ENCODE measurements at regions not wholly inside any gene's neighbourhood (a gene's known extent, or its start where the extent isn't known, plus 50 kb on each side); places are given as distances from the start of the nearest gene placed in this dataset.
"Not testable (repeated sequence)": the region's sequence is repeated elsewhere in the genome, so short reads cannot be mapped to it uniquely, and the experiment has no call there.

- no peak for TF ChIP-seq CTCF (IDR thresholded peaks at IDR 0.05; ENCODE audit: extremely low read depth, insufficient read depth, missing control alignments)
- DNase-seq (ENCODE audit: low spot score): no peak
- in situ Hi-C loops (cut with MboI; ENCODE audit: low pct_unique_long_range_greater_than_20kb, low sequenced_read_pairs, unreplicated experiment): no loop called here
Observed at GRCh38 chrX:143998261-143998660, 114.4 kb downstream of the UBE2NL start.

GRCh38 chrX:144006811-144007210 lies 122.9 kb downstream of the UBE2NL start:
- in situ Hi-C loops (cut with MboI; ENCODE audit: low pct_unique_long_range_greater_than_20kb, low sequenced_read_pairs, unreplicated experiment): no loop called here
- no peak for TF ChIP-seq CTCF (IDR thresholded peaks at IDR 0.05; ENCODE audit: extremely low read depth, insufficient read depth, missing control alignments)
- DNase-seq (ENCODE audit: low spot score): no peak

GRCh38 chrX:144040793-144041192 lies 156.9 kb downstream of the UBE2NL start:
- in situ Hi-C loops (cut with MboI; ENCODE audit: low pct_unique_long_range_greater_than_20kb, low sequenced_read_pairs, unreplicated experiment): no loop called here
- TF ChIP-seq CTCF (IDR thresholded peaks at IDR 0.05; ENCODE audit: extremely low read depth, insufficient read depth, missing control alignments): no peak
- DNase-seq (ENCODE audit: low spot score): no peak

GRCh38 chrX:144042271-144042670 lies 158.4 kb downstream of the UBE2NL start:
- in situ Hi-C loops (cut with MboI; ENCODE audit: low pct_unique_long_range_greater_than_20kb, low sequenced_read_pairs, unreplicated experiment): no loop called here
- DNase-seq (ENCODE audit: low spot score): no peak
- TF ChIP-seq CTCF (IDR thresholded peaks at IDR 0.05; ENCODE audit: extremely low read depth, insufficient read depth, missing control alignments): no peak

GRCh38 chrX:144075432-144075831 lies 191.6 kb downstream of the UBE2NL start:
- in situ Hi-C loops (cut with MboI; ENCODE audit: low pct_unique_long_range_greater_than_20kb, low sequenced_read_pairs, unreplicated experiment): no loop called here
- TF ChIP-seq CTCF (IDR thresholded peaks at IDR 0.05; ENCODE audit: extremely low read depth, insufficient read depth, missing control alignments): no peak
- DNase-seq (ENCODE audit: low spot score): no peak

- DNase-seq (ENCODE audit: low spot score); in situ Hi-C loops (cut with MboI; ENCODE audit: low pct_unique_long_range_greater_than_20kb, low sequenced_read_pairs, unreplicated experiment): not testable (repeated sequence)
Observed at GRCh38 chrX:144082237-144082636, 198.4 kb downstream of the UBE2NL start.

GRCh38 chrX:144089674-144090073 lies 205.8 kb downstream of the UBE2NL start:
- in situ Hi-C loops (cut with MboI; ENCODE audit: low pct_unique_long_range_greater_than_20kb, low sequenced_read_pairs, unreplicated experiment); DNase-seq (ENCODE audit: low spot score): not testable (repeated sequence)

- in situ Hi-C loops (cut with MboI; ENCODE audit: low pct_unique_long_range_greater_than_20kb, low sequenced_read_pairs, unreplicated experiment); DNase-seq (ENCODE audit: low spot score): not testable (repeated sequence)
Observed at GRCh38 chrX:144092116-144092515, 208.2 kb downstream of the UBE2NL start.

- DNase-seq (ENCODE audit: low spot score); in situ Hi-C loops (cut with MboI; ENCODE audit: low pct_unique_long_range_greater_than_20kb, low sequenced_read_pairs, unreplicated experiment): not testable (repeated sequence)
Observed at GRCh38 chrX:144119490-144119889, 235.6 kb downstream of the UBE2NL start.

GRCh38 chrX:144121566-144121965 lies 237.7 kb downstream of the UBE2NL start:
- in situ Hi-C loops (cut with MboI; ENCODE audit: low pct_unique_long_range_greater_than_20kb, low sequenced_read_pairs, unreplicated experiment); DNase-seq (ENCODE audit: low spot score): not testable (repeated sequence)

GRCh38 chrX:144127570-144128169 lies 243.8 kb downstream of the UBE2NL start:
- in situ Hi-C loops (cut with MboI; ENCODE audit: low pct_unique_long_range_greater_than_20kb, low sequenced_read_pairs, unreplicated experiment); DNase-seq (ENCODE audit: low spot score): not testable (repeated sequence)

- in situ Hi-C loops (cut with MboI; ENCODE audit: low pct_unique_long_range_greater_than_20kb, low sequenced_read_pairs, unreplicated experiment): not testable (repeated sequence)
Observed at GRCh38 chrX:144129511-144129910, 245.6 kb downstream of the UBE2NL start.

GRCh38 chrX:144130507-144130906 lies 246.6 kb downstream of the UBE2NL start:
- in situ Hi-C loops (cut with MboI; ENCODE audit: low pct_unique_long_range_greater_than_20kb, low sequenced_read_pairs, unreplicated experiment): not testable (repeated sequence)

More at GRCh38 chrX:144129511-144129910, 245.6 kb downstream of the UBE2NL start:
- DNase-seq (ENCODE audit: low spot score): not testable (repeated sequence)

More at GRCh38 chrX:144130507-144130906, 246.6 kb downstream of the UBE2NL start:
- DNase-seq (ENCODE audit: low spot score): not testable (repeated sequence)
